HG03469 (cell line): ENCODE measurements at regions not wholly inside any gene's neighbourhood (a gene's known extent, or its start where the extent isn't known, plus 50 kb on each side); places are given as distances from the start of the nearest gene placed in this dataset.
"Not testable (repeated sequence)": the region's sequence is repeated elsewhere in the genome, so short reads cannot be mapped to it uniquely, and the experiment has no call there.

Experiments
- ATAC-seq: cut with Tn5 transposase; IDR thresholded peaks from one replicate; pipeline ENCODE4 v1.9.1; 2021; ENCODE audit warnings: mild to moderate bottlenecking, moderate library complexity, moderate number of reproducible peaks; ENCODE audit not compliant: unreplicated experiment

DNA sequence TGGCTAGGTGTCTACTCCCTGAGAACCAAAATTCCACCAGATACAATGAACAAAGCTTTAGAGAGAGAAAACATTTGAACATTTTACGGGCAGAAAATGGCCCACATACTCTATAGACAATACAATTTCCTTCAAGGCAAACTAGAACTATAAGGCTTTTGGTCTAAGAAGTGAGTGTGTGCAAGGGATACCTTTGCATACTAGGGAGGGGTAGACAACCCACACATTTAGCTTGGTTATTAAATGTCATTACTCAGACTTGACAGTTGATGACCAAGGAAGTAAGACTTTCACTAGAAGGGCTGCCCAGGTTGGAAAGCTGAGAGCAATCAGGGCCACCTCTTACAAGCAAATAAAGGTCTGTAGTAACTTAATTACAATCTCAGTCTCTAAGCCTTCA, 64.0 kb upstream of the PLEKHM1 start:
- ATAC-seq = not testable (repeated sequence)

DNA sequence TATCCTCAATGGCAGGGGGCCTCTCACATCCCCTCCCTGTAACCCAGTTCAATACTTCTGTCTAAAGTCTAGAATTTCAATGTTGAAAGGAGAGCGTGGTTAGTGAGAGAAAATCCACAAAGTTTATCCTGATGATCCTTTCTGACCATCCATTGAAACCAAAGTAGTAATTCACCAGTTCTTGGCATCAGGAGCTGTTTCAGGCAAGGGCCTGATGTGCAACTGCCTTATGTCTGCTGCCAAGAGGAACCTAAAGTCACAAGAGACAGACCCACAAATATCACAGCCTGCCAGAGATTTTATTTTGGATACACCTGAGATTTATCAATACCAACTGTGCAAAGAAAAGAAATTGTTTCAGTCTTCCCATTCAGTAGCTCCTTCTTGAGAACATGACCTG, 68.3 kb upstream of the PLEKHM1 start:
- not testable (repeated sequence) for ATAC-seq

DNA sequence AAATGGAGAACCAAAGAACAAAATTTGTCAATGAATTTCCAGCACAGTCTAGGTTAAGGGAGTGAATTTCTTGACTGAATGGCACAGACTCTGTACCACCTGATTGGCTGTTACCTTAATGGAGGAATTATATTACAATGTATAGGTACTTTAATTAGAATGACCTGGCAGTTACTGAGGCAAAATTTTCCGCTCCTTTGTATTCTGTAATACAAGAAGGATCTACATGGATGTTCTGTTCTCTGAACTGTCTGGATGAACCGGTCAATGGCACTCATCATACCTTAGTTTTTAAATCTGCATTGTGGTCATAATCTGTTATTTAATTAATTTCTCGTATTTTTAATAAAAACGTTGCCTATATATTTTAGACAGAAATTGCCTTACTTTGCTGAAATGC, 72.3 kb upstream of the PLEKHM1 start:
- ATAC-seq = not testable (repeated sequence)

DNA sequence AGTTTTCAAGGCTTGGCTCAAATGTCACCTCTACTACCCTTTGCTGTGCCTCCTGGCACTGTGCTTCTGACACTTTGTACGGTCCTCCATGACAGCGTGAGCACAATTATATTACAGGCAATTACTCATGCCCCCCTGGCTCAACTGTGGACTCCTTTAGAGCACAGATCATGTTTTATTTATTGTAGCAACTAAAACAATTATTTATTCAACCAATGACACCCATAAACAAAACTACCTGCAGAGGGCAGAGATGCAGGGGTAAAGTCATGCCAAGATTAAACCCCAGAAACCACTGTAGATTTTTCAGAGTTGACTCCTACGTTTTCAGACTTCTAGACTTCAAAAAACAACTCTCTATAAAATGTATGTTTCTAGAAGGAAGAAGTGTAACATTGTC, 72.8 kb upstream of the PLEKHM1 start:
- not testable (repeated sequence) for ATAC-seq

DNA sequence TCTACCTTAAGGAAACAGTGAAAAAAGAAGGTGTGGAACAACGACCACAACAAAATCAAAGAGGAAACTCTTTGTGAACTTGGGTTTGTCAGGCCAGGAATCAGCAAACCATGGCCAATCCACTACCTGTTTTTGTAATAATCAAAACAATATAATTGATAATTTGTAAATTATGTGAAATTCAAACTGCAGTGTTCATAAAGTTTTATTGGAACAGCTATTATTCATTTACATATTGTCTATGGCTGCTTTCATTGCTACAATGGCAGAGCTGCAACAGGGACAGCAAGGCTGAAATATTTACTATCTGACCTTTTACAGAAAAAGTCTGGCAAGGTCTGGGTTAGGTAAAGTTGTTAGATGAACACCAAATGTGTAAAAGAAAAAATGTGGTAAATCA, 77.8 kb upstream of the PLEKHM1 start:
- ATAC-seq = not testable (repeated sequence)

DNA sequence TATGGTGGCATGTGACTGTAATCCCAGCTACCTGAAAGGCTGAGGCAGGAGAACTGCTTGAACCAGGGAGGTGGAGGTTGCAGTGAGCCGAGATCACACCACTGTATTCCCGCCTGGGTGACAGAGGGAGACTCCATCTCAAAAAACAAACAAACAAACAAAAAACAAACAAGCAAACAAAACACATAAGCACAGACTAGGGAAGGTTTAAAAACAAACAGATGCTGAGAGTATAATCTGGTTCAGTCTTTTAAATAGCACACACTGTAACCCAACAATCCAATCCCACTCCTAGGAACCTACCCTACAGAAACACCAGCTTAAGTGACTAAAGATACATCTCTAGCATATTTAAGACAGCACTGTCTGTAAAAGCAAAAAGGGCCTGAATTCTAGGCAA, 82.8 kb upstream of the PLEKHM1 start:
- not testable (repeated sequence) for ATAC-seq

DNA sequence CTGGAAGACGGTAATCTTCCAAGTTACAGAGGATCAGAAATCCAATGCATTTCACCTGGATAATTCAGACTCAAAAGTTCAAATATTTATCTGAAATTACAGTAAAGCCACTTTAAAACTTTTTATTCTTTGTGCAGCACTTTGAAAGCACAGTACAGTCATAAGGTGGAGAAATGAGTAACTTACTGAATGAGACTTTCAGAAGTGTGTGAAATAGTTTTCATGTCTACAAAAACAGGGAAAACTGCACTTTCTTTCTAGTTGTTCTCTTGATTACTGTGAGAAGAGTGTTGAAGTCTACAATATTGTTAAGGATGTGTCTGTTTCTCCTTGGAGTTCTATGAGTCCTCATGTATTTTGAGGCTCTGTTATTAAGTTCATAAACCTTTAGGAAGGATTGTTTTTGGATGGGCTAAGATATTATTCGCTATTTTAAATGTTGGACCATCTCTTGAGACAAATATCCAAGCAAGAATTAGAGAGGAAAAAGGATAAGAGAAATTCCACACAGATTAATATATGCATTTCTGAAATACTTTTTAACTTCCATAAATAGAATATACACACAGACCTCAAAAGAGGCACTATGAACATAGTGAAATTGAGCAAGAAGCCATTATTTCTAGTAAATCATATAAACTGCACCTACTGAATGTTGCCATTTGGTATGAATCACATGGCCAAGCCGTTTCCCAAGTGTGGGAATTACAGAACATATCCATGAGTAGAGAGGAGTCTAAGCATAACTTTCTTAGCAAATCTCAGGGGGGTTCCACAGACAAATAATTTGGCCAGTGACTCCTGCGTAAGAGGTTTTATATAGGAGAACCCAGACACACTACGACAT, 83.6 kb upstream of the PLEKHM1 start:
- no peak for ATAC-seq

DNA sequence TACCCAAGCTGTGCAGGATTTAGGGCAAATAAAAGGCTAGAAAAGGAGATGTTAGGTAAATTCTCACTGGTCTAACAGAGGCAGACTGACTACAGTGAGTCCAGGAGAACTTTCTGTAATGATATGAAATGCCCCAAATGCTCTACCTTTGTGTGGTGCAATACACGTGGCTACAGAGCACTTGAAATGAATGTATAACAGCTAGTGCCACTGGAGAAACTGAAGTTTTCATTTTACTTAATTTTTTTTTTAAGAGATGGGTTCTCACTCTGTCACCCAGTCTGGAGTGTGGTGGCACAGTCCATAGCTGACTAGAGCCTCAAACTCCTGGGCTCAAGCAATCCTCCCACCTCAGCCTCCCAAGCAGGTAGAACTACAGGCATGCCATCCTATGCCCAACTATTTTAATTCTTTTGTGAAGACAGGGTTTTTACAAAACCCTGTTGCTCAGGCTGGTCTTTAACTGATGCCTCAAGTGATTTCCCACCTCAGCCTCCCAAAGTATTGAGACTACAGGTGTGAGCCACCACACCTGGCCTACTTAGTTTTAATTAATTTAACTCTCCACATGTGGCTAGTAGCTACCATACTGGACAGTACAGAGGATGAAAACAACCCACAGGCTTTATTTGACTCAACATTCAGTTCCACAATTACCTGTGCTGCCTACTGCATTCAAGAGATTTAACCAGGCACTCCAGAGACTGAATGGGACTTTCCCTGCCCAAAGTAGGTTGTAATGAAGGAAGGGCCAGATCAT, 84.8 kb upstream of the PLEKHM1 start:
- no peak for ATAC-seq

DNA sequence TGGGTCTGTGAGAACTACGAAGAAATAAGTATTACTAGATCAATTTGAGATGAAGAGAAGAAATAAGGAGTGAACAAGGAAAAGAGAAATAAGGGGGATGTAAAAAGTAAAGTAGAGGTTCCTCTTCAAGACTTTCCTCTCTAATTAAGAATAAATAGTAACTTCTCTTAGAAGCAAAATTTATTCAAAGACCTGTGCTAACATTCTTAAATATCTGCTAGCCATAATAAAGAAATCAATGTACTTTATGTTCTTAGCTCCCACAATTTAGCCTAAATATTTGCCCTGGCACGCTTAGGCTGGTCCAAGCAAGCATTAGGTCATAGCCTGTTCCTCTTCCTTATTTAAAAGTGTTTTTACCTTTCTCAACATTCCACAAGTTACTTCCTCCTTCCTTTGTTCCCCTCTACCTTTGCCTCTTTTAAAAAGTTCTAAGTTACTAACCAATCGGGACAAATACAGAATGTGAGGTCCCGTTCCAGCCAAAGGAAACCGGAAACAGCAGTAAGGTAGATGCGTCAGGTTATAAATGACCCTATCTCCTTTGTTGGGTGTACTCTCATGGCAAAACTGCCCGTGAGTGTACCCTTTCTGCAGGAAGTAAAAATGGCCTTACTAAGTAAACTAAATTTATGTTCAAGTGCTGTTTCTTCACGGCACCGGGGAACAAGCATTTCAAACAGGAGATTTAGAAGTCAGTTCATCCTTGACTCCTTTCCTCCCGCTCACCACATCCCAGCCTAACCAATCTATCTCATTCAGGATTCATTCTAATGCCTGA, 86.2 kb upstream of the PLEKHM1 start:
- not testable (repeated sequence) for ATAC-seq

DNA sequence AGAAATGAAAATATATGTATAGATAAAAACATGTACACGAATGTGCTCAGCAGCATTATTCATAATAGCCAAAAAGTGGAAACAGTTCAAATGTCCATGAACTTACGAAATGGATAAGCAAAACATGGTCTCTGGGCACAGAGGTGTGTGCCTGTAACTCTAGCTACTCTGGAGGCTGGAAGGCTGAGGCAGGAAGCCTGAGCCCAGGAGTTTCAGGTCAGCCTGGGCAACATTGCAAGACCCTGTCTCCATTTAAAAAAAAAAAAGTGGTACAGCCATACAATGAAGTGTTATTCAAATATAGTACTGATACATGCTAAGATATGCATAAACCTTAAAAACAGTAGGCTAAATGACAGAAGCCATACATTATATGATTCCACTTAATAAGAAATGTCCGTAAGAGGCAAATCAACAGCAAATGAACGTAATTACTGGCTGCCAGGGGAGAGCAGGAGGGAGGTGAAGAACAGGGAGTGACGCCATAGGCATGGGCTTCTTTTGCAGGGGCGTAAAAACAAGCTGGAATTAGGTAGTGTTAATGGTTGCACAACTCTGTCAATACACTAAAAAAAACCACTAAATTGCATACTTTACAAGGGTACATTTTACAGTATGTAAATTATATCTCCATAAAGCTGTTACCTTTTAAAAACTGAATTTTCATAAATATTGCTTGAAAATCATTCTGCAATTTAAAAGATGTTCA, 87.2 kb upstream of the PLEKHM1 start:
- ATAC-seq = no peak

DNA sequence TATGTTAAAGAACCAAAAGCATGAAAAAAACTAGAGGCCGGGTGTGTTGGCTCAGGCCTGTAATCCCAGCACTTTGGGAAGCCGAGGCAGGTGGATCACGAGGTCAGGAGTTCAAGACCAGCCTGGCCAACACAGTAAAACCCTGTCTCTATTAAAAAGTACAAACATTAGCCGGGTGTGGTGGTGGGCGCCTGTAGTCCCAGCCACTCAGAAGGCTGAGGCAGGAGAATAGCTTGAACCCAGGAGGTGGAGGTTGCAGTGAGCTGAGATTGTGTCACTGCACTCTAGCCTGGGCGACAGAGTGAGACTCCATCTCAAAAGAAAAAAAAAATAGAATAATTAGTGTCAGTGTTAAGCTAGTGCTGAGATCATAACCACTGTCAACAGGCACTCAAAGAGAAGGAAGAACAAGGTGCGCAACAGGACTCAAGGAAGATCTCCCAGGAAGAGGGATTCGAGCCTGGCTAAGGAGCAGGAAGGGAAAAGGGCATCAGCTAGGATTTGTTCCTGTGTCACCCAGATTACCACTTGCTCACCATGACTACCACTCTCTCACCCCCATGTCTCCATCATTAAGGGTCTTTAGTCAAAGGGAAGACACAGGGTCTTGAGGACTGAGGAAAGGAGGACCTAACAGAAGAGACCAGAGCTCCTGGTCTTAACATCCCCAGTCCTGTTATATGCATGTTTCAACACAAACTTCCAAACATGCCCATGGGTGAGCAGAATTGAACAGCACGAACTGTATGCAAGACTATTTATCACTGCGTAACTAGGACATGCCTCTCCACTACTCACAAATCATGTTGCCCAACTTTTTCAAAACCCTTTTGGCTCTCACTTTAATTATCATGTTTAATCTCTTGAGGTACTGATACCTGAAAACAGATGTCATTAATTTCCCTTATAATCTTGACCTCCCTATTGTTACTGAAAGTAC, 88.3 kb upstream of the PLEKHM1 start:
- no peak for ATAC-seq

DNA sequence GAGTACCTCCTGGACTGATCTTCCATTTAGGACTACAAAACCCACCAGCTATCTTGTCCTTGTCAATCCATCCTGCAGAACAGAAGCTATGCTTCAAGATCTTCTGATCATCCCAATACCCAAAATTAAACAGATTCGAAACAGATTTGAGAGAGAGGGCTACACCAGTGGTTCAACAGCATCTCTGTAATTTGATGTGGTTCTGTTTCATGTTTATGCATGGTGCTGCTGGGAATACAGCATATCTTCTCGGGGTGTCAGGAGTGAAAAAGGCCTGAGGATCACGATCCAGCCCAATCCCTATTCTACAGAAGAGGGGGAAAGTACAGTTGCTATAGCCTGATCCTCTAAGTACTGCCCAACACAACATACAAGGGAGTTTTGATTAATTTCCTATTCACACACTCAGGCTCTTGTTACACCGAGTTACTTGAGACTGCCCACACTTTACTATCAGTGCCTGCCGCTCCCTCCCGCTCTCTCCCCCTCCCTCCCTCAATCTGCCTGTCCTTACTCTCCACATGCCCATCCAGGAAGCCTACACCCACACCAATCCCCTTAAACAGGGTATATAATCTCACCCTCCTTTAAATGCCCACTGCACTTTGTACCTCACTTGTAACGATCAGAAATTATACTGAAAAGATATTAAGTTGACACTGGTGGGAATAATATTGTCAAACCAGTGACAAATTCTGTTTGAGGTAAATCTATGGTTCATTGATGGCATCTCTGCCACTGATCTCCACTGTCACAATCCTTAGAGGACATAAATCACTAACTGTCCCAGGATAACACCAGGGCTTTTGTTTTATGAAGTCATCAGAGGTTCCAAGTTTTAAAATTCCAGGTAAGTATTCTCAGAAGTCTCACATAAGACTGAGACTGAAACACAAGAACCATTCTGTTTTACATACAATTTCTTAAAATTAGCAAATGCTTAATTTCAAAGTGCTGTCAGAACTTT, 89.3 kb upstream of the PLEKHM1 start:
- no peak for ATAC-seq

DNA sequence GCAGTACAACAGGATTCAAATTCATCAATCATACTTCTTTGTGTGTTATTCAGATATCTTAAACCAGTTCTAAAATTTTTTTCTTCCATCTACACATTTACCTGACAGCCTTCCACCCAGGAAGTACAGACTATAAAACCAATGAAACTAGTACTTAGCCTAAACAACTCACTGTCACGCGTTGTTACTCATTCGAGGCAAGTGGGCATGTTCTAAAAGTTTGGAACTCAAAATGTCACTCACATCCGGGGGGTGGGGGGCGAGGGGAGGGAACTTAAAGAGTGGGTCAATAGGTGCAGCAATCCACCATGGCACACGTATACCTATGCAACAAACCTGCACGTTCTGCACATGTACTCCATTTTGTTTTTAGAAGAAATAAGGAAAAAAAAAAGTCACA, 90.4 kb upstream of the PLEKHM1 start:
- no peak for ATAC-seq

DNA sequence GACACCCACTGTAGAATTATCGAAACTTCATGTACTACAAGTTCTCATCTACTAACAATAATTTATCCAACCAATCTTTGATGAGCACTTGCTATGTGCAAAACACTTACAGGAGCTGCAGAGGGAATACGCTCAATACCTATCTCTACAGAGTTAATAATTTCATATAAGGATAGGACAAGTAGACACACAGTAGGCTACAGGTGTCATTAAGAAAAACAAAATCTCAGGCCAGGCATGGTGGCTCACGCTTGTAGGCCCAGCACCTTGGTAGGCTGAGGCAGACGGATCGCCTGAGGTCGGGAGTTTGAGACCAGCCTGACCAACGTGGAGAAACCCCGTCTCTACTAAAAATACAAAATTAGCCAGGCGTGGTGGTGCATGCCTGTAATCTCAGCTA, 91.3 kb upstream of the PLEKHM1 start:
- no peak for ATAC-seq

DNA sequence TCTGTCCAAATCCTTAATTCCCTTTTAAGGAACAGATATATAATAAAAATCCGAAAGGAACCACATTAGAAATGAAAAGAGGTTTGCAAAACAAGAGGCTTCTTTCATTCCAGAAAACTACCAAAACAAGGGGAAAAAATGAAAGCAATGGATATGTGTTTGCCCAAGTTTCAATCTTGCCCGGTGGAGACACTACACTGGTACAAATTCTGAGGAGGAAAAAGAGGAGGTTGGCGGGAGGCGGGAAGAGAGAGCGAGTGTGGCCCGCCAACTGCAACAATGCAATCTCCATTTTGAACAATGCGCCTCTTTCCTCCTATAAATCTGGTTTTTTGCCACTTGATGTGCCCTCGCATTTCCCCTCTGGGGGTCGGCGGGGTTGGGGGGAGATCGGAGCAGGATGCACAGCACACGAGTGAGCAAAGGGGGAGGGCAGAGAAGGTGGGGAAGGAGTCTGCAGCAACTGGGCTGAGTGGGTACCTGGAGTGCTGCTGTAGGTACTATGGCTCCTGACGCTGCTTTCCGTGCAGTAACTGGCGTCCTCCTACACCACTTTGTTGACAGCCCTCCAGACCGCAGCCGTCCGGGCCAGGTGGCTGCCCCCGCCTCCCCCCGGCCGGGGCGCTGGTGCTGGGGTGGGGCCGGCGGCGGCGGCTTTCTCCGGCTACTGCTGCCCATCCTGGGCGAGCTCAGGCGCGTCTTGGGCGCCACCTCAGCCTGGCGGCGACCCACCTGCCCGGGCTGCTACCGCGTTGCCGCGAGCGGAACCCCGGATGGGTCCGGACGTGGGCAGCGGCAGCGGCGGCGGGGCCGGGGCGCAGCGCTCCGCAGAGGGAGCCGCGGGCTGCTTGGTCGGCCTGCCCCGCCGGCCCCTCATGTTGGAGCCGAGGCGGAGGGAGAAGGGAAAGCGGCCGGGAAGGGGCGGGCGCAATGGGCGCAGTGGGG, 93.8 kb upstream of the PLEKHM1 start:
- peak; percentile 36 for ATAC-seq

DNA sequence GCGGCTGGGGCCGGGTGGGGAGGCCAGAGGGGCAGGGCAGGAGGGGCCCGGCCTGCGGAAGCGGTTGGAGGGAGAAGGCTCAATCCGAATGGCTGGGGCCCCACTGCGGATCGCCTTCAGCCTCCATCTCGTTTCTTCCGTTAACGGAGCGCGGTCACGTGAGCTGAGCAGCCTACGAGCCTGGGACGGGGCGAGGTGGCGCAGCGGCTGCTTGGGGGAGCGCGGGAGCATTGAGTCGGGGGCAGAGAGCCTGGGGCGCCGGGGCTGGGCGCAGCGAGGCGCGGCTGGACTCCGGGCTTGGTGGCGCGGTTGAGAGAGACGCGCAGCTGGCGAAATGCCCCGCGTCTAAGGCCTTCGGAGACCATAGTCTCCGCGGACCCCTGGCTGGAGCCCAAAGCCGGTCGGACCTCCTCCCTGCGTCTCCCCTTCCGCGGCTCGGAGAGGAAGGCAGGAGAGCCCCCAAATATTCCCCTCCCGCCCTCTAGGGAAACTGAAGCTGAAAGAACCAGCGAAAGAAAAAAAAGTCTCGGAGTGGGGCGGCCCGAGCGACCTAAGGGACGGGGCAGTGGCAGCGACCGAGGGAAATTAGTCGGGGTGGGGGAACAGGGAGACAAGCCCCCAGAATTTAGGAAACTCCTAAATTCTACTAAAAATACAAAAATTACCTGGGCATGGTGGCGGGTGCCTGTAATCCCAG, 94.7 kb upstream of the PLEKHM1 start:
- ATAC-seq = peak; percentile 37
